C4-2B (cell line): ENCODE measurements at regions not wholly inside any gene's neighbourhood (a gene's known extent, or its start where the extent isn't known, plus 50 kb on each side); places are given as distances from the start of the nearest gene placed in this dataset.

Experiments used
- ZFX ChIP-seq: fragments of 450-650 bp; IDR thresholded peaks from 2 replicates; pipeline ENCODE4 v1.6.1; 2017
- TF ChIP-seq, protein P1 (sequence below): fragments of 450-650 bp; conservative IDR thresholded peaks from 2 replicates; pipeline ENCODE4 v1.5.1; 2017; ENCODE audit warnings: mild to moderate bottlenecking

DNA sequence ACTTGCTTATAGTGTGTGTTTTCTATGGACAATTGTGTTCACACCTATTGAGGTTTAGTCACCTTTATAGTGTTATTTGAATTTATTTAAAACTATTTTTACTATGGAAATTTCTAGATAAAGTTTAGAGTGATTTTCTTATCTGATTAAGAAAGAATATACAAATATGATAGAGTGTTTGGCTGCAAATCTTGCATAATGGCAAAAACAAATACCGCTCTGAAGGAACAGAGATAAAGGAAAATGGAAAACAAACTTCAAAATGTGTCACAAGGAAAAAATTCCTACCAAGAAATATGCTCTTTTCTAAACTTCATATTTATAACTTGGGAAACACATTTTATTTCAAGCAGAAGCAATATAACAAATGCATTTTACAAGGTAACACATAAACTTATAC is 423.1 kb downstream of the TOX3 start:
- TF ChIP-seq, protein P1, sequence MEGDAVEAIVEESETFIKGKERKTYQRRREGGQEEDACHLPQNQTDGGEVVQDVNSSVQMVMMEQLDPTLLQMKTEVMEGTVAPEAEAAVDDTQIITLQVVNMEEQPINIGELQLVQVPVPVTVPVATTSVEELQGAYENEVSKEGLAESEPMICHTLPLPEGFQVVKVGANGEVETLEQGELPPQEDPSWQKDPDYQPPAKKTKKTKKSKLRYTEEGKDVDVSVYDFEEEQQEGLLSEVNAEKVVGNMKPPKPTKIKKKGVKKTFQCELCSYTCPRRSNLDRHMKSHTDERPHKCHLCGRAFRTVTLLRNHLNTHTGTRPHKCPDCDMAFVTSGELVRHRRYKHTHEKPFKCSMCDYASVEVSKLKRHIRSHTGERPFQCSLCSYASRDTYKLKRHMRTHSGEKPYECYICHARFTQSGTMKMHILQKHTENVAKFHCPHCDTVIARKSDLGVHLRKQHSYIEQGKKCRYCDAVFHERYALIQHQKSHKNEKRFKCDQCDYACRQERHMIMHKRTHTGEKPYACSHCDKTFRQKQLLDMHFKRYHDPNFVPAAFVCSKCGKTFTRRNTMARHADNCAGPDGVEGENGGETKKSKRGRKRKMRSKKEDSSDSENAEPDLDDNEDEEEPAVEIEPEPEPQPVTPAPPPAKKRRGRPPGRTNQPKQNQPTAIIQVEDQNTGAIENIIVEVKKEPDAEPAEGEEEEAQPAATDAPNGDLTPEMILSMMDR: no peak
- TF ChIP-seq ZFX: no peak
